Upper lobe of left lung (tissue), 6 donors: ENCODE measurements at regions not wholly inside any gene's neighbourhood (a gene's known extent, or its start where the extent isn't known, plus 50 kb on each side); places are given as distances from the start of the nearest gene placed in this dataset.

ENCODE experiments used
- ATAC-seq, 2 donors: fragments of 200-7000 bp; cut with Tn5 transposase; one replicate each; pipeline ENCODE4 v1.9.1; 2022; ENCODE audit warnings: mild to moderate bottlenecking in 2 of 2, moderate library complexity in 2 of 2; ENCODE audit not compliant: low FRiP score in 2 of 2
- DNase-seq, 2 donors: peaks; one replicate each; pipeline ENCODE4 v3.0.0-alpha.2; 2019 to 2020
- H3K27ac ChIP-seq, 4 donors: fragments of 200-600 bp; sonication (generic); one replicate each; pipeline ENCODE4 v1.5.1; 2016 to 2019
- H3K27me3 ChIP-seq, 4 donors: fragments of 200-600 bp; sonication (generic); one replicate each; pipeline ENCODE4 v1.5.1; 2017 to 2019
- H3K36me3 ChIP-seq, 4 donors: fragments of 200-600 bp; sonication (generic); one replicate each; pipeline ENCODE4 v1.5.1; 2016 to 2019
- H3K4me1 ChIP-seq, 4 donors: fragments of 200-600 bp; sonication (generic); one replicate each; pipeline ENCODE4 v1.5.1; 2018 to 2019
- H3K4me3 ChIP-seq, 4 donors: fragments of 200-600 bp; sonication (generic); one replicate each; pipeline ENCODE4 v1.5.1; 2017 to 2019; ENCODE audit warnings: mild to moderate bottlenecking in 2 of 4, moderate library complexity in 1 of 4
- H3K9me3 ChIP-seq, 4 donors: fragments of 200-600 bp; sonication (generic); one replicate each; pipeline ENCODE4 v1.5.1; 2018 to 2019
- EP300 ChIP-seq, 4 donors: sonication (generic); formaldehyde crosslinking; IDR thresholded peaks; one replicate each; pipeline ENCODE4 v1.5.1; 2017; ENCODE audit warnings: antibody characterized with exemption in 4 of 4, control low read depth in 2 of 4
- POLR2A ChIP-seq, 4 donors: fragments of 450-650 bp; IDR thresholded peaks; one replicate each; pipeline ENCODE4 v1.5.1; 2016 to 2017; ENCODE audit warnings: antibody characterized with exemption in 4 of 4, mild to moderate bottlenecking in 2 of 4
- POLR2AphosphoS5 ChIP-seq, 2 donors: sonication (generic); formaldehyde crosslinking; IDR thresholded peaks; one replicate each; pipeline ENCODE4 v1.5.1; 2017; ENCODE audit warnings: antibody characterized with exemption in 2 of 2
- WGBS, 2 donors: methylation state at CpG; one replicate each; pipeline ENCODE4 v1.1.5; 2017 to 2018; 5-methylcytosine and 5-hydroxymethylcytosine counted together
- TF ChIP-seq, protein P1 (sequence below), 6 experiments: fragments of 450-650 bp in 4 of 6; fragments of 200-600 bp in 2 of 6; sonication (generic) in 2 of 6; IDR thresholded peaks; one replicate each; pipeline ENCODE4 v1.5.1; 2016 to 2019; ENCODE audit warnings: antibody characterized with exemption in 6 of 6
- donor health status: DM: no; HTN: no; CAD: no; lungs with moderate emphysema.
- donor health status: DM: no; HTN: yes; CAD: no; lungs with severe emphysema.

DNA sequence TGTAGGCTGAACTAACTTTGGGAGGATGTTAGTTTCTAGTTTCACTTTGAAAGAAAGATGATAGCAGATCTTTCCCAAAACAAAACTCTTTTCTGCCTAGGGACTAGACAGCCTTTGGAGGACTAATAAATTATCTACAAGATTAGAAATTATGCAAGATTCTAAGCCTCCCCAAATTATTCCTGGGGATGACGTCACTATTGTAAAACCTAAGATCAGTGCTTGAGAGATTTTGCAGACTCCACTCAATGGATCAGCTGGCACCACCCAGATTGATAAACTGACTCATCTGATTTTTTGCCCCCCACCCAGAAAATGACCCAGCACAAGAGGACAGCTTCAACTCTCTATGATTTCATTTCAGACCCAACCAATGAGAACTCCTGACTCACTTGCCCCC lies 1057.9 kb upstream of the DIAPH2 start:
- Histone ChIP-seq H3K4me3 (no peak overlapping the region), H3K4me1 (no peaks in the 10 kb centered on the region), H3K36me3 (no peaks in the 10 kb centered on the region), H3K27me3 (no peaks in the 10 kb centered on the region), H3K27ac (no peak overlapping the region), H3K9me3 (peaks cover 0 to 5% (median 0%) of the 10 kb centered on the region in 4 donors)
- no peak for DNase-seq
- ATAC-seq: no peak
- TF ChIP-seq, protein P1, sequence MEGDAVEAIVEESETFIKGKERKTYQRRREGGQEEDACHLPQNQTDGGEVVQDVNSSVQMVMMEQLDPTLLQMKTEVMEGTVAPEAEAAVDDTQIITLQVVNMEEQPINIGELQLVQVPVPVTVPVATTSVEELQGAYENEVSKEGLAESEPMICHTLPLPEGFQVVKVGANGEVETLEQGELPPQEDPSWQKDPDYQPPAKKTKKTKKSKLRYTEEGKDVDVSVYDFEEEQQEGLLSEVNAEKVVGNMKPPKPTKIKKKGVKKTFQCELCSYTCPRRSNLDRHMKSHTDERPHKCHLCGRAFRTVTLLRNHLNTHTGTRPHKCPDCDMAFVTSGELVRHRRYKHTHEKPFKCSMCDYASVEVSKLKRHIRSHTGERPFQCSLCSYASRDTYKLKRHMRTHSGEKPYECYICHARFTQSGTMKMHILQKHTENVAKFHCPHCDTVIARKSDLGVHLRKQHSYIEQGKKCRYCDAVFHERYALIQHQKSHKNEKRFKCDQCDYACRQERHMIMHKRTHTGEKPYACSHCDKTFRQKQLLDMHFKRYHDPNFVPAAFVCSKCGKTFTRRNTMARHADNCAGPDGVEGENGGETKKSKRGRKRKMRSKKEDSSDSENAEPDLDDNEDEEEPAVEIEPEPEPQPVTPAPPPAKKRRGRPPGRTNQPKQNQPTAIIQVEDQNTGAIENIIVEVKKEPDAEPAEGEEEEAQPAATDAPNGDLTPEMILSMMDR (IDR thresholded peaks at IDR 0.05): no peak
- TF ChIP-seq POLR2AphosphoS5 (IDR thresholded peaks at IDR 0.05) (no peak), EP300 (IDR thresholded peaks at IDR 0.05) (no peak), POLR2A (IDR thresholded peaks at IDR 0.05) (no peak)
- 71 to 81% methylated on average over 1 of the region's 1 CpG for WGBS, 2 donors

GRCh38 chrX:95628796-95629195 lies 1055.8 kb upstream of the DIAPH2 start:
- 88 to 96% methylated on average over 1 of the region's 1 CpG for WGBS, 2 donors
- ATAC-seq (no peak), DNase-seq (no peak)
- H3K27me3 ChIP-seq: no peaks in the 10 kb centered on the region
- no peaks in the 10 kb centered on the region for H3K4me1 ChIP-seq
- H3K27ac ChIP-seq: no peak overlapping the region
- TF ChIP-seq POLR2AphosphoS5 (IDR thresholded peaks at IDR 0.05) (no peak), EP300 (IDR thresholded peaks at IDR 0.05) (no peak), POLR2A (IDR thresholded peaks at IDR 0.05) (no peak)
- TF ChIP-seq, protein P1 (IDR thresholded peaks at IDR 0.05): no peak
- H3K9me3 ChIP-seq: peaks cover 0 to 5% (median 0%) of the 10 kb centered on the region in 4 donors
- no peak overlapping the region for H3K4me3 ChIP-seq
- H3K36me3 ChIP-seq: no peaks in the 10 kb centered on the region

GRCh38 chrX:95629737-95630136 lies 1054.9 kb upstream of the DIAPH2 start:
- H3K4me1 ChIP-seq: no peaks in the 10 kb centered on the region
- H3K27ac ChIP-seq: no peak overlapping the region
- no peak for TF ChIP-seq POLR2A (IDR thresholded peaks at IDR 0.05)
- TF ChIP-seq POLR2AphosphoS5 (IDR thresholded peaks at IDR 0.05): no peak
- no peak for TF ChIP-seq EP300 (IDR thresholded peaks at IDR 0.05)
- TF ChIP-seq, protein P1 (IDR thresholded peaks at IDR 0.05): no peak
- WGBS, 2 donors: 77 to 93% methylated on average over 2 of the region's 2 CpGs
- H3K36me3 ChIP-seq: no peaks in the 10 kb centered on the region
- no peaks in the 10 kb centered on the region for H3K27me3 ChIP-seq
- no peak overlapping the region for H3K4me3 ChIP-seq
- no peak for ATAC-seq
- no peak for DNase-seq
- H3K9me3 ChIP-seq: peaks cover 0 to 5% (median 0%) of the 10 kb centered on the region in 4 donors

- Histone ChIP-seq H3K4me1 (no peaks in the 10 kb centered on the region), H3K27me3 (no peaks in the 10 kb centered on the region), H3K4me3 (no peak overlapping the region), H3K27ac (no peak overlapping the region), H3K9me3 (no peaks in the 10 kb centered on the region), H3K36me3 (no peaks in the 10 kb centered on the region)
- no peak for DNase-seq
- no peak for ATAC-seq
- TF ChIP-seq, protein P1 (IDR thresholded peaks at IDR 0.05): no peak
- TF ChIP-seq EP300 (IDR thresholded peaks at IDR 0.05) (no peak), POLR2AphosphoS5 (IDR thresholded peaks at IDR 0.05) (no peak), POLR2A (IDR thresholded peaks at IDR 0.05) (no peak)
- WGBS, 2 donors: 69 to 80% methylated on average over 2 of the region's 2 CpGs
Measured at GRCh38 chrX:95640226-95640625, 1044.4 kb upstream of the DIAPH2 start.

GRCh38 chrX:95645738-95646137 lies 1038.9 kb upstream of the DIAPH2 start:
- DNase-seq: no peak

More at GRCh38 chrX:95645738-95646137, 1038.9 kb upstream of the DIAPH2 start:
- TF ChIP-seq, protein P1 (IDR thresholded peaks at IDR 0.05): no peak
- no peak for TF ChIP-seq POLR2AphosphoS5 (IDR thresholded peaks at IDR 0.05)
- TF ChIP-seq POLR2A (IDR thresholded peaks at IDR 0.05): no peak
- no peak for TF ChIP-seq EP300 (IDR thresholded peaks at IDR 0.05)
- H3K27ac ChIP-seq: no peak overlapping the region
- no peak for ATAC-seq
- H3K4me3 ChIP-seq: no peak overlapping the region
- no peaks in the 10 kb centered on the region for H3K9me3 ChIP-seq
- H3K36me3 ChIP-seq: no peaks in the 10 kb centered on the region
- H3K27me3 ChIP-seq: no peaks in the 10 kb centered on the region
- H3K4me1 ChIP-seq: no peaks in the 10 kb centered on the region
